ENCODE measurements at regions not wholly inside any gene's neighbourhood (a gene's known extent, or its start where the extent isn't known, plus 50 kb on each side); places are given as distances from the start of the nearest gene placed in this dataset.
"Not testable (repeated sequence)": the region's sequence is repeated elsewhere in the genome, so short reads cannot be mapped to it uniquely, and the experiment has no call there.

DNA sequence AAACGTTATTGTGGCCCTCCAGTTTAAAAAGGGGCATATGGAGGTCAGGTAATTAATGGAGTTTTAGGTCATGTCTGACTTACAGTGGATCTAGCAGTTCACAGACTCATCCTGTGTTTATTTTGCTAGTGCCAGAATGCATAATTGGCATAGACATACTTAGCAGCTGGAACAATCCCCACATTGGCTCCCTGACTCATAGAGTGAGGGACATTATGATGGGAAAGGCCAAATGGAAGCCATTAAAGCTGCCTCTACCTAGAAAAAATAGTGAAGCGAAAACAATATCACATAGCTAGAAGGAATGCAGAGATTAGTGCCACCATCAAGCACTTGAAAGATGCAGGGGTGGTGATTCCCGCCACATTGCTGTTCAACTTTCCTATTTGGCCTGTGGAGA lies 610.7 kb downstream of the SLITRK5 start:
- H3K36me3 ChIP-seq: no peaks in the 10 kb centered on the region
- peaks cover 0 to 6% (median 0%) of the 10 kb centered on the region in 4 donors for H3K9me3 ChIP-seq
- no peaks in the 10 kb centered on the region for H3K27me3 ChIP-seq
- no peak overlapping the region for H3K4me3 ChIP-seq
- H3K27ac ChIP-seq: no peak overlapping the region
- intact Hi-C loops (cut with DNase I): no loop called here
- TF ChIP-seq, protein P1, sequence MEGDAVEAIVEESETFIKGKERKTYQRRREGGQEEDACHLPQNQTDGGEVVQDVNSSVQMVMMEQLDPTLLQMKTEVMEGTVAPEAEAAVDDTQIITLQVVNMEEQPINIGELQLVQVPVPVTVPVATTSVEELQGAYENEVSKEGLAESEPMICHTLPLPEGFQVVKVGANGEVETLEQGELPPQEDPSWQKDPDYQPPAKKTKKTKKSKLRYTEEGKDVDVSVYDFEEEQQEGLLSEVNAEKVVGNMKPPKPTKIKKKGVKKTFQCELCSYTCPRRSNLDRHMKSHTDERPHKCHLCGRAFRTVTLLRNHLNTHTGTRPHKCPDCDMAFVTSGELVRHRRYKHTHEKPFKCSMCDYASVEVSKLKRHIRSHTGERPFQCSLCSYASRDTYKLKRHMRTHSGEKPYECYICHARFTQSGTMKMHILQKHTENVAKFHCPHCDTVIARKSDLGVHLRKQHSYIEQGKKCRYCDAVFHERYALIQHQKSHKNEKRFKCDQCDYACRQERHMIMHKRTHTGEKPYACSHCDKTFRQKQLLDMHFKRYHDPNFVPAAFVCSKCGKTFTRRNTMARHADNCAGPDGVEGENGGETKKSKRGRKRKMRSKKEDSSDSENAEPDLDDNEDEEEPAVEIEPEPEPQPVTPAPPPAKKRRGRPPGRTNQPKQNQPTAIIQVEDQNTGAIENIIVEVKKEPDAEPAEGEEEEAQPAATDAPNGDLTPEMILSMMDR (IDR thresholded peaks at IDR 0.05): no peak
- TF ChIP-seq POLR2AphosphoS5 (IDR thresholded peaks at IDR 0.05): no peak
- no peak for TF ChIP-seq EP300 (IDR thresholded peaks at IDR 0.05)
- TF ChIP-seq POLR2A (IDR thresholded peaks at IDR 0.05): no peak
- WGBS, 2 donors: 60 to 70% methylated on average over 3 of the region's 3 CpGs
- H3K4me1 ChIP-seq: no peaks in the 10 kb centered on the region
- DNase-seq: no peak

DNA sequence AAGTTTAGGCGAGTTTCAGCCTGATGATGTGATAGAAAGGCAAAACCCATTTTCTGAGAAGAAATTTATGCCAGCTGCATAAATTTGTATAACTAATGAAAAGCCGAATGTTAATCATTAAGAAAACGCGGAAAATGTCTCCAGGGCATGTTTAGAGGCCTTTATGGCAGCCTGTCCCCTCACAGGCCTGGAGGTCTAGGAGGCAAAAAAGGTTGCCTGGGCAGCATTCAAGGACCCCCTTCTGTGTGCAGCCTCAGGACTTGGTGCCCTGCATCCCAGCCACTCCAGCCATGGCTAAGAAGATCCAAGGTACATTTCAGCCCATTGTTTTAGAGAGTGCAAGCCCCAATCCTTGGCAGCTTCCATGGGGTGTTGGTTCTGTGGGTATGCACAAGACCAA lies 614.2 kb downstream of the SLITRK5 start:
- intact Hi-C loops (cut with DNase I): no loop called here
- WGBS, 2 donors: 87 to 90% methylated on average over 4 of the region's 4 CpGs
- Histone ChIP-seq H3K27ac (no peak overlapping the region), H3K9me3 (peaks cover 0 to 6% (median 0%) of the 10 kb centered on the region in 4 donors), H3K27me3 (no peaks in the 10 kb centered on the region), H3K4me1 (no peaks in the 10 kb centered on the region), H3K4me3 (no peak overlapping the region), H3K36me3 (no peaks in the 10 kb centered on the region)
- TF ChIP-seq EP300 (IDR thresholded peaks at IDR 0.05) (no peak), POLR2A (IDR thresholded peaks at IDR 0.05) (no peak), POLR2AphosphoS5 (IDR thresholded peaks at IDR 0.05) (no peak)
- TF ChIP-seq, protein P1 (IDR thresholded peaks at IDR 0.05): no peak
- DNase-seq: no peak

DNA sequence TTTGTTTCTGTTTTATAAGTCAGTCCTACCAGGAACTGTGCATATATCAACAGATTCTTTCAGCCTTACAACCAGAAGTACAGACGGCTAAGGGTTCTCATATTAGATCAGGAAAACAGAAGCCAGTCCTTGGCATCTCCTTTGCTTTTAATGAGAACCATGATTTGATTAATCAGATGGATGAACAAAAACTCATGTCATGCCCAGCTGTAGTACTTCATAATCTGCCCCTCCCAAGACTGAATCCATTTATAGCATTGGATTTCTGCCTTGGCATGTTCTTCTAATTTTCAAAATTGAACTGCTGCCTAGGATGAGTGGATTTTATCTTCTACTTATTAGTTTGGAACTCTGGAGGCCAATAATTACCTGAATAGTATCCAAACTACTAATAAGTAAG lies 617.2 kb downstream of the SLITRK5 start:
- Histone ChIP-seq H3K4me3 (no peak overlapping the region), H3K36me3 (no peaks in the 10 kb centered on the region), H3K27me3 (no peaks in the 10 kb centered on the region), H3K27ac (no peak overlapping the region), H3K4me1 (no peaks in the 10 kb centered on the region), H3K9me3 (peaks cover 0 to 6% (median 0%) of the 10 kb centered on the region in 4 donors)
- WGBS, 2 donors: 73 to 89% methylated on average over 1 of the region's 1 CpG
- TF ChIP-seq EP300 (IDR thresholded peaks at IDR 0.05) (no peak), POLR2AphosphoS5 (IDR thresholded peaks at IDR 0.05) (no peak), POLR2A (IDR thresholded peaks at IDR 0.05) (no peak)
- TF ChIP-seq, protein P1 (IDR thresholded peaks at IDR 0.05): no peak
- intact Hi-C loops (cut with DNase I): no loop called here
- no peak for DNase-seq

DNA sequence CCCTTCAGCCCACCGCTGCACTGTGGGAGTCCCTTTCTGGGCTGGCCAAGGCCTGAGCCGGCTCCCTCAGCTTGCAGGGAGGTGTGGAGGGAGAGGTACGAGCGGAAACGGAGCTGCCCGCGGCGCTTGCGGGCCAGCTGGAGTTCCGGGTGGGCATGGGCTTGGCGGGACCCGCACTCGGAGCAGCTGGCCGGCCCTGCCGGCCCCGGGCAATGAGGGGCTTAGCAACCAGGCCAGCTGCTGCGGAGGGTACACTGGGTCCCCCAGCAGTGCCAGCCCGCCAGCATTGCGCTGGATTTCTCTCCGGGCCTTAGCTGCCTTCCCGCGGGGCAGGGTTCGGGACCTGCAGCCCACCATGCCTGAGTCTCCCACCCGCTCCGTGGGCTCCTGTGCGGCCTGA lies 620.6 kb downstream of the SLITRK5 start:
- DNase-seq; H3K36me3 ChIP-seq; H3K9me3 ChIP-seq; intact Hi-C loops (cut with DNase I); H3K27me3 ChIP-seq; H3K4me3 ChIP-seq; H3K4me1 ChIP-seq; H3K27ac ChIP-seq: not testable (repeated sequence)
- WGBS, 2 donors: 95 to 97% methylated on average over 26 of the region's 26 CpGs

DNA sequence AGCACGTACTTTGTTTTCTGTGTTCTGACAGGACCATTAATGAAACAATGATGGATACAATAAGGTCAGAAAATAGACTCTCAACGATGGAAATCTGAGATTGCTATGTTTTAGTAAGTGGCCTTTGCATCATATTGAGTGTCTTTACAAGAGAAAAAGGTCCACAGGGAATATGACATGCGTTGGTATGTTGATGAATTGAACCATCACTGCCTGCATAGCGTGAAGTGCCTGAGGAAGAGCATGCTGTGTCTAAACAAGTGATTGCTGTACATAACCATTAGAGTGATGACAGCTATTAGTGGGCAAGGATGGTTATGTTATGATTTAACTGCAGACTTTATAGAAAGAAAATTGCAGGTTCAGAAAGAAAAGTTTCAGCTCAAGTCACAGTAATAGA lies 623.2 kb downstream of the SLITRK5 start:
- 77 to 78% methylated on average over 4 of the region's 4 CpGs for WGBS, 2 donors
- intact Hi-C loops (cut with DNase I): no loop called here
- DNase-seq: no peak
- Histone ChIP-seq H3K9me3 (no peaks in the 10 kb centered on the region), H3K4me3 (no peak overlapping the region), H3K27ac (no peak overlapping the region), H3K36me3 (no peaks in the 10 kb centered on the region), H3K27me3 (no peaks in the 10 kb centered on the region), H3K4me1 (no peaks in the 10 kb centered on the region)
- TF ChIP-seq EP300 (IDR thresholded peaks at IDR 0.05) (no peak), POLR2AphosphoS5 (IDR thresholded peaks at IDR 0.05) (no peak), POLR2A (IDR thresholded peaks at IDR 0.05) (no peak)
- TF ChIP-seq, protein P1 (IDR thresholded peaks at IDR 0.05): no peak

All from sigmoid colon (tissue), 6 donors.